Heart right ventricle (tissue), 16 donors: ENCODE measurements at regions not wholly inside any gene's neighbourhood (a gene's known extent, or its start where the extent isn't known, plus 50 kb on each side); places are given as distances from the start of the nearest gene placed in this dataset.

Experiments used
- ATAC-seq, 8 donors: fragments of 200-7000 bp; cut with Tn5 transposase; one replicate each; pipeline ENCODE4 v1.9.1; 2020; ENCODE audit warnings: mild to moderate bottlenecking in 8 of 8, moderate library complexity in 8 of 8, moderate number of reproducible peaks in 1 of 8
- DNase-seq, 2 donors: peaks; one replicate each; pipeline ENCODE4 v3.0.0-alpha.2; 2020
- H3K27ac ChIP-seq, 10 donors: fragments of 200-600 bp; sonication (generic) in 2 of 10; one replicate each; pipeline versions ENCODE4 v1.5.0 to v1.8.0; 2020 to 2022; ENCODE audit warnings: mild to moderate bottlenecking in 3 of 10
- H3K27me3 ChIP-seq, 7 donors: fragments of 200-600 bp; one replicate each; pipeline ENCODE4 v1.8.0; 2021 to 2022; ENCODE audit warnings: mild to moderate bottlenecking in 2 of 7
- H3K36me3 ChIP-seq, 9 donors: fragments of 200-600 bp; sonication (generic) in 1 of 9; one replicate each; pipeline versions ENCODE4 v1.5.0 to v1.8.0; 2020 to 2022; ENCODE audit warnings: mild to moderate bottlenecking in 2 of 9
- H3K4me1 ChIP-seq, 9 donors: fragments of 200-600 bp; sonication (generic) in 1 of 9; one replicate each; pipeline versions ENCODE4 v1.5.0 to v1.8.0; 2020 to 2022; ENCODE audit warnings: mild to moderate bottlenecking in 4 of 9
- H3K4me3 ChIP-seq, 10 donors: fragments of 200-600 bp; sonication (generic) in 2 of 10; one replicate each; pipeline versions ENCODE4 v1.5.0 to v1.8.0; 2020 to 2022; ENCODE audit warnings: mild to moderate bottlenecking in 7 of 10, moderate library complexity in 2 of 10
- H3K9me3 ChIP-seq, 11 donors: fragments of 200-600 bp in 10 of 11; sonication (generic) in 2 of 11; one replicate each; pipeline versions ENCODE4 v1.5.0 to v1.8.0; 2013 to 2022; ENCODE audit warnings: mild to moderate bottlenecking in 2 of 11, control low read depth in 1 of 11, moderate library complexity in 1 of 11
- WGBS, 2 donors: extraction: QIAGEN DNeasy Blood & Tissue Kit; methylation state at CpG; one replicate each; pipeline ENCODE4 v1.1.7; 2013; ENCODE audit warnings: inconsistent platforms in 1 of 2; 5-methylcytosine and 5-hydroxymethylcytosine counted together
- intact Hi-C, 10 donors: fragments of 100-400 bp; cut with DNase I; formaldehyde crosslinking; loops; one replicate each; pipeline versions ENCODE4 v1.11.1 to v1.14.2; 2022
- TF ChIP-seq, protein P1 (sequence below), 9 donors: fragments of 200-600 bp; sonication (generic) in 2 of 9; IDR thresholded peaks; one replicate each; pipeline versions ENCODE4 v1.5.0 to v1.8.0; 2021 to 2022; ENCODE audit warnings: antibody characterized with exemption in 9 of 9, mild to moderate bottlenecking in 5 of 9, moderate library complexity in 1 of 9
- donor health status: Arrhythmogenic right ventricular cardiomyopathy.
- donor health status: ischemic (EF 13 %, LVEDD 7.1; RV severe dilation, severe dysfunction).
- donor health status: healthy with polysubstance abuse.
- donor health status: DM: no; HTN: yes; CAD: no.
- donor health status: DM: no; HTN: no; CAD: no.
- donor health status: ischemic (EF 25% LVEDD 6.9; RV normal size, moderate dysfunction).
- donor health status: ischemic (EF 25% LVEDD 5.7; RV mildly dilated, moderate dysfunction).
- donor health status: healthy.
- donor health status: DM: yes; HTN: yes; CAD: no.
- donor health status: Ischemic cardiomyopathy.
- donor health status: ischemic (EF 35%, LVEDD 5.7; RV mildly dilated, moderate dysfunction).
- donor health status: nonischemic (EF 11% LVEDD 7.7; RV severe dilation, severe dysfunction).
- donor health status: DM: yes; HTN: yes; CAD: no.
- donor health status: PGD.
- donor health status: ischemic (EF 29% LVEDD 5.4; RV normal size, mild dysfunction).
- donor health status: nonischemic (EF 23%, LVEDD 6.1; RV moderate dilation, normal function).

DNA sequence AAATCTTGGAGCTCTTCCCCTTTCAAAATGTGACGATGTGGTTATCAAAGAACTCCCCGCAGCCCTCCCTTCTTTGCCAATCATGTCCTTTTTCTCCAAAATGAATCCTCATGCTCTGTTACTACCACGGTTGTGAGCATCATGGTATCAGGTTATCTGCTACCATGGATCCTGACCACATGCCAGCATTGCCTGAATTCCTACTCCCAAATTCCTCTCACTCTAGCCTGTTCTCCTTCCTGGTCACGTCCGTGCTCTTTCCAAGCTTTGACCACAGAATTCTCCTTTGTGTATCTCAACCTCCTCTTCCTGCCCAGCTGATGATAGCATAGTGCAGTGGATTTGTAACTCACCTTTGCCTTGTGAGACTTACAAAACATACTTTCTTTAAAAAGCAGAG is 59.5 kb upstream of the FBXL7 start:
- intact Hi-C loops = no loop called here
- Histone ChIP-seq H3K9me3 (peaks cover 0 to 6% (median 0%) of the 10 kb centered on the region in 11 donors), H3K27ac (no peak overlapping the region), H3K4me1 (peaks cover 0 to 13% (median 3%) of the 10 kb centered on the region in 9 donors), H3K27me3 (no peaks in the 10 kb centered on the region), H3K4me3 (no peak overlapping the region), H3K36me3 (no peaks in the 10 kb centered on the region)
- WGBS, 2 donors = 34 to 35% methylated on average over 5 of the region's 5 CpGs
- TF ChIP-seq, protein P1, sequence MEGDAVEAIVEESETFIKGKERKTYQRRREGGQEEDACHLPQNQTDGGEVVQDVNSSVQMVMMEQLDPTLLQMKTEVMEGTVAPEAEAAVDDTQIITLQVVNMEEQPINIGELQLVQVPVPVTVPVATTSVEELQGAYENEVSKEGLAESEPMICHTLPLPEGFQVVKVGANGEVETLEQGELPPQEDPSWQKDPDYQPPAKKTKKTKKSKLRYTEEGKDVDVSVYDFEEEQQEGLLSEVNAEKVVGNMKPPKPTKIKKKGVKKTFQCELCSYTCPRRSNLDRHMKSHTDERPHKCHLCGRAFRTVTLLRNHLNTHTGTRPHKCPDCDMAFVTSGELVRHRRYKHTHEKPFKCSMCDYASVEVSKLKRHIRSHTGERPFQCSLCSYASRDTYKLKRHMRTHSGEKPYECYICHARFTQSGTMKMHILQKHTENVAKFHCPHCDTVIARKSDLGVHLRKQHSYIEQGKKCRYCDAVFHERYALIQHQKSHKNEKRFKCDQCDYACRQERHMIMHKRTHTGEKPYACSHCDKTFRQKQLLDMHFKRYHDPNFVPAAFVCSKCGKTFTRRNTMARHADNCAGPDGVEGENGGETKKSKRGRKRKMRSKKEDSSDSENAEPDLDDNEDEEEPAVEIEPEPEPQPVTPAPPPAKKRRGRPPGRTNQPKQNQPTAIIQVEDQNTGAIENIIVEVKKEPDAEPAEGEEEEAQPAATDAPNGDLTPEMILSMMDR (IDR thresholded peaks at IDR 0.05) = no peak
- DNase-seq = no peak
- no peak for ATAC-seq

DNA sequence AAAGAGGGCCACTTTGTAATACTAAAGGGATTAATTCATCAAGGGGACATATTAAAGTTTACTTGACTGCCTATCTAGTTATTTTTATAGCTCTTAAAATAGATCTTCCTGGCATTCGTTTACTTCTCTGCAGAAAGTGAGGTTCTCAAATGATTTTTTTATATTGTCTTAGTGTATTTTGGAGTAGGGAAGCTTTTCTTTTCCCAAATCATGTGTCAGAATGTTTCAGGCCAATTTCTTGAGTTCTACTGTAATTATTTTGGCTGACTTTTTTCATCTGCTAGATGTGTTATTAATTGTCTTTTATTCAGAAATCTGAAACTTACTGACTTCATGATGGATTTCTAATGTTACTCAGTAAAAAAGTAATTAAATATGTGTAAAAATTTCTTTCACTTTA is 60.2 kb upstream of the FBXL7 start:
- peaks cover 0 to 13% (median 3%) of the 10 kb centered on the region in 9 donors for H3K4me1 ChIP-seq
- 9 to 10% methylated on average over 1 of the region's 1 CpG for WGBS, 2 donors
- H3K4me3 ChIP-seq = no peak overlapping the region
- H3K27ac ChIP-seq = no peak overlapping the region
- no peaks in the 10 kb centered on the region for H3K36me3 ChIP-seq
- ATAC-seq (no peak), DNase-seq (no peak)
- TF ChIP-seq, protein P1 (IDR thresholded peaks at IDR 0.05) = no peak
- H3K27me3 ChIP-seq = no peaks in the 10 kb centered on the region
- intact Hi-C loops = no loop called here
- H3K9me3 ChIP-seq = peaks cover 0 to 6% (median 0%) of the 10 kb centered on the region in 11 donors

DNA sequence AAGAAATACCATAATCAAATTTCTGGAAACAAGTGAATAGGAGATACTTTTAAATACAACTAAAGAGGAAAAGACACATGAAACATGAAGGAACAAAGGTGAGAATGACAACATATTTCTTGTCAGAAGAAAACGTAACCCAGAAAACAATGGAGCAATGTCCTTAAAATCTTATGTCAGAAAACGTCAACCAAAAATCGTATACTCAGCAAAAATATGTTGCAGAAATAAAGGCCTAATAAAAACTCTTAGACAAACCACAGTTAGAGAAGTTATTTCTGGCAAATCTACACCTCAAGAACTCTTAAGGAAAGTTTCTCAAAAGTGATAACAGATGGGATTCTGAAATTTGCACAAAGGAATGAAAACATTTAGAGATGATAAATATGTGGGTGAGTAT is 66.3 kb upstream of the FBXL7 start:
- no peak overlapping the region for H3K27ac ChIP-seq
- ATAC-seq (no peak), DNase-seq (no peak)
- TF ChIP-seq, protein P1 (IDR thresholded peaks at IDR 0.05) = no peak
- no peaks in the 10 kb centered on the region for H3K27me3 ChIP-seq
- H3K36me3 ChIP-seq = no peaks in the 10 kb centered on the region
- no peak overlapping the region for H3K4me3 ChIP-seq
- peaks cover 0 to 6% (median 0%) of the 10 kb centered on the region in 11 donors for H3K9me3 ChIP-seq
- intact Hi-C loops = no loop called here
- 92 to 93% methylated on average over 3 of the region's 3 CpGs for WGBS, 2 donors
- H3K4me1 ChIP-seq = no peaks in the 10 kb centered on the region

DNA sequence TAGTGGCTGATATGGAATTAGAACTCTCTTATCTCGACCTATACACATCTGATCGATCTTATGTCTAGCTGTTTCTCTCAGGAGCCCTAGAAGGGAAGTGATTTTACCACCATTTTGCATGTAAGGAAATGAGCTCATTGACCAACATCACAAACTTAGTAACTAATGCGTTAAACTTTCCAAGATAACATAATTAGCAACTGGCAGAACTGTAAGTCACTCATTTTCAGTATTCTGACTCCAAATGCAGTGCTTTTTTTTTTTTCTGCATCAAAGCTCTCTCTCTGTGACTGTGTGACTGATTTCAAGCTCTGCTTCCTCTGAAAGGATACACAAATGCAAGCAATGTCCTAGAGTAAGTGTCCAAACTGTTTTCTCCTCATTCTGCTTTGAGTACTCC is 68.1 kb upstream of the FBXL7 start:
- 42 to 54% methylated on average over 3 of the region's 3 CpGs for WGBS, 2 donors
- H3K27me3 ChIP-seq = no peaks in the 10 kb centered on the region
- H3K9me3 ChIP-seq = no peaks in the 10 kb centered on the region
- H3K4me3 ChIP-seq = no peak overlapping the region
- no peak overlapping the region for H3K27ac ChIP-seq
- DNase-seq (no peak), ATAC-seq (no peak)
- intact Hi-C loops = no loop called here
- TF ChIP-seq, protein P1 (IDR thresholded peaks at IDR 0.05) = no peak
- H3K4me1 ChIP-seq = no peaks in the 10 kb centered on the region
- no peaks in the 10 kb centered on the region for H3K36me3 ChIP-seq
